ENCODE measurements at regions not wholly inside any gene's neighbourhood (a gene's known extent, or its start where the extent isn't known, plus 50 kb on each side); places are given as distances from the start of the nearest gene placed in this dataset.

DNA sequence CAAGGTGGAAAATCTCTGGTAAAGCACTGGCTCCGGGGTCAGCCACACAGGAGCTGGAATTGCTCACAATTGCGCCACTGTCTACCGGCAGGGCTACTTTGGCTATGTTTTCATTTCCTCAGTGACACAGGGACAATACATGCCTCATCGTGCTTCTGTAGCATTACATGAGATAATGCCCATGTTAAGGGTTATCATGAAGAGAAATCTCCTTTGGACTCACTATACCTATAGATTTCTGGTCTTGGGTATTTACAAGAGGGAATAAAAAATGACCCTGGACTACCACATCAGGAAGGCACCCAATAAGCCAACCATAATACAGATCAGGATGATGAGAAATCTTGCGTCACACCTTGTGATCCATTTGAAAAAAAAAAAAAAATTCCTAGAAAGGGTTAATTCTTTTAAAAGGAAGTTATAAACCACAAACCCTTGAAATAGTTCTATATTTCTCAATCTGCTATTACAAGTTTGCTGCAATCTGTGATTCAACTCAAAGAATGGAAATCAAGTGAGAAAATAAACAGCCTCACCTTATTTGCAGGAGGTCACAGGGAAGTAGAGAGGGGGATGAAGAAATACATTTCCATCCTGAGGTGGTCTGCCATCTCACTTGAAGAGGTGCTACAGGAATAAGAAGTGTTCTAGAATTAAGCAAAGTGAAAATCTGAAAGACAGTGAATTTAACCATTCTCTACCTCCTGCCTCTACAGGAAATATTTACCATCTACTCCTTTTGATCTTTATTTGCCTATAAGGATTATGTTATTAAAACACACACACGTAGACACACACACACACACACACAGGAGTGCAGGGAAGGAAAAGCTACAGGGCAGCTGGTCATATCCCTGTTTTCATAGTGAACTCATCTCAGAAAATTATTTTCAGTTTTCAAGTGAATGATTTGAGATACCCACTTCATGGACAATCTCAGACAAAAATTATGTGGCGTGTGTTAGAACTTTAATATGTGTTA is 231.3 kb upstream of the CELF2 start:
- Mint-ChIP-seq H3K4me3 (no peak overlapping the region), H3K27me3 (peaks cover 8 to 13% (median 11%) of the 10 kb centered on the region in 5 donors), H3K9me3 (peaks cover 0 to 3% (median 0%) of the 10 kb centered on the region in 9 donors), H3K27ac (no peak overlapping the region), H3K36me3 (no peaks in the 10 kb centered on the region), H3K4me1 (peaks cover 0 to 6% (median 4%) of the 10 kb centered on the region in 4 donors)
- POLR2A ChIA-PET = no interaction called here
- DNase-seq (no peak), ATAC-seq (no peak)

GRCh38 chr10:10787586-10787985 is 230.1 kb upstream of the CELF2 start:
- H3K4me3 Mint-ChIP-seq = no peak overlapping the region
- DNase-seq (no peak), ATAC-seq (no peak)
- H3K27me3 Mint-ChIP-seq = peaks cover 7 to 25% (median 16%) of the 10 kb centered on the region in 5 donors
- POLR2A ChIA-PET = no interaction called here
- H3K4me1 Mint-ChIP-seq = peaks cover 0 to 6% (median 4%) of the 10 kb centered on the region in 4 donors
- H3K27ac Mint-ChIP-seq = no peak overlapping the region
- peaks cover 0 to 3% (median 0%) of the 10 kb centered on the region in 9 donors for H3K9me3 Mint-ChIP-seq
- no peaks in the 10 kb centered on the region for H3K36me3 Mint-ChIP-seq

- H3K4me1 Mint-ChIP-seq = peaks cover 0 to 6% (median 4%) of the 10 kb centered on the region in 4 donors
- POLR2A ChIA-PET = no interaction called here
- H3K4me3 Mint-ChIP-seq = no peak overlapping the region
- no peaks in the 10 kb centered on the region for H3K36me3 Mint-ChIP-seq
- H3K9me3 Mint-ChIP-seq = peaks cover 0 to 3% (median 0%) of the 10 kb centered on the region in 9 donors
- no peak overlapping the region for H3K27ac Mint-ChIP-seq
- no peak for ATAC-seq
- H3K27me3 Mint-ChIP-seq = peaks cover 7 to 32% (median 14%) of the 10 kb centered on the region in 5 donors
- no peak for DNase-seq
These were observed 228.9 kb upstream of the CELF2 start for GRCh38 chr10:10788761-10789160.

DNA sequence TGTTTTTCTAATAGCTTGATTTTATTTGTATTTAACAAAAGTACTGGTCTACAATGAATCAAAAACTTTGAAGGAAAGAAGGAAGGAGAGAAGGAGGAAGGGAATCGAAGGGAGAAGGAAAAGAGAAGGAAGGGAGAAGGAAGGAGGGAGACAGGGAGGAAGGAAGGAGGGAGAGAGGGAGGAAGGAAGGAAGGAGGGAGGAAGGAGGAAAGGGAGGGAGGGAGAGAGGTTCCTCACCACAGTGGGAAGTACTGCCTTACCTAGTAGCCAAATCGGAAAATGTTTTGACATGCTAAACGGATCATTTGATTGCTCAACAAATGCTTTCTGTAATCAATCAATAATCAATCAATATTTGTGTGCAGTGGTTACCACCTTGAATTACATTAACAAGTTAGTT is 225.8 kb upstream of the CELF2 start:
- no peaks in the 10 kb centered on the region for H3K36me3 Mint-ChIP-seq
- no peaks in the 10 kb centered on the region for H3K9me3 Mint-ChIP-seq
- ATAC-seq = no peak
- no peak overlapping the region for H3K27ac Mint-ChIP-seq
- POLR2A ChIA-PET = no interaction called here
- DNase-seq = no peak
- H3K27me3 Mint-ChIP-seq = peaks cover 8 to 50% (median 22%) of the 10 kb centered on the region in 5 donors
- no peak overlapping the region for H3K4me3 Mint-ChIP-seq
- no peaks in the 10 kb centered on the region for H3K4me1 Mint-ChIP-seq

GRCh38 chr10:10792681-10793080 is 225.0 kb upstream of the CELF2 start:
- Mint-ChIP-seq H3K27ac (no peak overlapping the region), H3K4me3 (no peak overlapping the region), H3K36me3 (no peaks in the 10 kb centered on the region), H3K4me1 (no peaks in the 10 kb centered on the region), H3K9me3 (no peaks in the 10 kb centered on the region), H3K27me3 (peaks cover 8 to 58% (median 26%) of the 10 kb centered on the region in 5 donors)
- POLR2A ChIA-PET = no interaction called here
- DNase-seq (no peak), ATAC-seq (no peak)

DNA sequence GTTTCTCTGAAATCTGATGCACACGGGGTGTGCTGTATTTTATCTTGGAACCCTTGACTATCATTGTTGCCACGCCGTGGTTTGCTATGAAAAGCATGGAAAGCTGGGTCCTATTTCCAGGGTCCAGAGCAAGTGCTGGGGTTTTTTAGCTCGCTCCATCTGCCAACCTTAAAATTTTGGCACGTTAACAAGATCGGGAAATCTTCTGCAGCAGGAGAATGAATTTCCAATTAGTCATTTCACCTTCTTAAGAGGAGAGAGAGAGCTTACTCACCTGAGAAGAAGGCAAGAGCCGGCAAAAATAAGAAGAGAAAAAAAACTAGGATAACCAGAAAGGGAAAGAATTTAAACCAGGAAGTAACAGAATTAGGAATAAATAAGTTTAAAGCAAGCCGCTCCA is 223.6 kb upstream of the CELF2 start:
- no peaks in the 10 kb centered on the region for H3K4me1 Mint-ChIP-seq
- H3K9me3 Mint-ChIP-seq = no peaks in the 10 kb centered on the region
- H3K27ac Mint-ChIP-seq = no peak overlapping the region
- ATAC-seq = no peak
- H3K4me3 Mint-ChIP-seq = no peak overlapping the region
- H3K27me3 Mint-ChIP-seq = peaks cover 8 to 69% (median 29%) of the 10 kb centered on the region in 5 donors
- no peak for DNase-seq
- POLR2A ChIA-PET = no interaction called here
- peaks cover 0 to 4% (median 0%) of the 10 kb centered on the region in 3 donors for H3K36me3 Mint-ChIP-seq

GRCh38 chr10:10794791-10795191 is 222.9 kb upstream of the CELF2 start:
- no peak for ATAC-seq
- Mint-ChIP-seq H3K27ac (no peak overlapping the region), H3K9me3 (no peaks in the 10 kb centered on the region), H3K27me3 (peaks cover 8 to 69% (median 29%) of the 10 kb centered on the region in 5 donors), H3K4me1 (no peaks in the 10 kb centered on the region), H3K36me3 (peaks cover 0 to 4% (median 0%) of the 10 kb centered on the region in 3 donors), H3K4me3 (no peak overlapping the region)
- no peak for DNase-seq
- POLR2A ChIA-PET = no interaction called here

- Mint-ChIP-seq H3K4me1 (no peaks in the 10 kb centered on the region), H3K36me3 (peaks cover 0 to 4% (median 0%) of the 10 kb centered on the region in 3 donors), H3K27ac (no peak overlapping the region), H3K4me3 (no peak overlapping the region), H3K9me3 (peaks cover 0 to 1% (median 0%) of the 10 kb centered on the region in 9 donors), H3K27me3 (peaks cover 8 to 69% (median 25%) of the 10 kb centered on the region in 5 donors)
- POLR2A ChIA-PET = no interaction called here
- no peak for ATAC-seq
- DNase-seq = no peak
These were observed 221.5 kb upstream of the CELF2 start for GRCh38 chr10:10796061-10796773.

DNA sequence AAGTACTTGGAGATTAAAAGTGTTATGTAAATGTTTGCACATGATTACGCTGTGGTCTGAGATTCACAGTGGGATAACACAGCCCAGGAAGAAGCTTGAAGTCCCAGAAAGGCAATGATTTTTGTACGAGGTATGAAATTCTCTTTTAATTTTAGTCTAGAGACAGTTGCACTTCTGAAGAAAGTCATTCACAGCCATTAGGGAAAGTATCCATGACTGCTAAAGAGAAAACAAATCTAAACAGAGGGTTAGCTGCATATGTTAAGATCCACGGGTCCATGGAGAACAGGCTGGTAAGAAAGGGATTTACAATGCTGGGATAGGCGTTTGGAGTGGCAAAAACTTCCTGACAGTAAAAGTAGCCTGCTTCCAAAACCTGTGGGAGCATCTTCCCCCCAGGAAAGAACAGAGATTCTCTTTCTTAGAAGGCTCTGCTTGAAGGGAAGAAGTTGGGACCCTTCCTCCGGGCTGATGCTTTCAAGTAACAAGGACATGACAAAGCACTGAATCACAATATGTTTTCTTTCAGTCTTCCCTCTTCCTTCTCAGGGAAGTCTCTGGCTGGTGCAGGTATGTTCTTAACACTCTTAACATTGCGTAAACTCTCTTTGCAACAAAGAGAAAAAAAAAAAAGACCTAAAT is 220.8 kb upstream of the CELF2 start:
- no peak overlapping the region for H3K27ac Mint-ChIP-seq
- ATAC-seq (no peak), DNase-seq (no peak)
- no peaks in the 10 kb centered on the region for H3K4me1 Mint-ChIP-seq
- H3K4me3 Mint-ChIP-seq = no peak overlapping the region
- POLR2A ChIA-PET = no interaction called here
- peaks cover 0 to 4% (median 0%) of the 10 kb centered on the region in 9 donors for H3K9me3 Mint-ChIP-seq
- peaks cover 0 to 4% (median 0%) of the 10 kb centered on the region in 3 donors for H3K36me3 Mint-ChIP-seq
- peaks cover 10 to 63% (median 24%) of the 10 kb centered on the region in 5 donors for H3K27me3 Mint-ChIP-seq

GRCh38 chr10:10797513-10797912 is 220.2 kb upstream of the CELF2 start:
- DNase-seq (no peak), ATAC-seq (no peak)
- H3K27me3 Mint-ChIP-seq = peaks cover 10 to 57% (median 22%) of the 10 kb centered on the region in 5 donors
- no peak overlapping the region for H3K4me3 Mint-ChIP-seq
- peaks cover 0 to 4% (median 0%) of the 10 kb centered on the region in 3 donors for H3K36me3 Mint-ChIP-seq
- POLR2A ChIA-PET = no interaction called here
- no peaks in the 10 kb centered on the region for H3K4me1 Mint-ChIP-seq
- peaks cover 0 to 4% (median 0%) of the 10 kb centered on the region in 9 donors for H3K9me3 Mint-ChIP-seq
- H3K27ac Mint-ChIP-seq = no peak overlapping the region

GRCh38 chr10:10798102-10798863 is 219.4 kb upstream of the CELF2 start:
- Mint-ChIP-seq H3K4me3 (no peak overlapping the region), H3K4me1 (no peaks in the 10 kb centered on the region), H3K27me3 (peaks cover 8 to 49% (median 18%) of the 10 kb centered on the region in 5 donors), H3K36me3 (peaks cover 0 to 4% (median 0%) of the 10 kb centered on the region in 3 donors), H3K27ac (peak overlapping the region in 2 of 10 donors; percentile 10 to 21), H3K9me3 (peaks cover 0 to 4% (median 0%) of the 10 kb centered on the region in 9 donors)
- POLR2A ChIA-PET = no interaction called here
- ATAC-seq (no peak), DNase-seq (no peak)

DNA sequence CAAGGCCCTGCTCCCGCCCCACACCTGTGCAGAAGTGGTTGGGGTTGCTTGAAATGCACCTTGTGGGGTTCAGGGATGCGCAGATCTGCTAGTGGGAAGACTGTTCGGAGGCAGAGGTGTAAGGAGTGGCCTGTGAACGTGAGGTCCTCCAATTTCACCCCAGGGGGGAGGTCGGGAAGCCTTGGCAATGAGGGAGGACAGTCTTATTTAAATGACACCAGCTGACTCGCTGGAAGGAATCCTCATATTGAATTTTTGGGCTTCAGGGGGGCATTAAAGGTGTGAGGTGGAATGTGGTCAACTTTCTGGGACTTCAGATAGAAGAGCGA is 218.8 kb upstream of the CELF2 start:
- ATAC-seq = no peak
- Mint-ChIP-seq H3K27ac (peak overlapping the region in 1 of 10 donors; percentile 10), H3K4me3 (no peak overlapping the region)

More for the DNA sequence above, 218.8 kb upstream of the CELF2 start:
- Mint-ChIP-seq H3K27me3 (peaks cover 8 to 48% (median 18%) of the 10 kb centered on the region in 5 donors), H3K9me3 (peaks cover 0 to 4% (median 0%) of the 10 kb centered on the region in 9 donors), H3K4me1 (no peaks in the 10 kb centered on the region), H3K36me3 (peaks cover 0 to 4% (median 0%) of the 10 kb centered on the region in 3 donors)
- POLR2A ChIA-PET = no interaction called here
- no peak for DNase-seq

Measured in naive thymus-derived CD8-positive, alpha-beta T cell (primary cell).